Colonic mucosa (tissue), 4 donors: ENCODE measurements at regions not wholly inside any gene's neighbourhood (a gene's known extent, or its start where the extent isn't known, plus 50 kb on each side); places are given as distances from the start of the nearest gene placed in this dataset.

ENCODE experiments used
- DNase-seq: peaks from one replicate; pipeline ENCODE4 v3.0.0-alpha.2; 2020
- H3K27ac ChIP-seq: fragments of 200-600 bp; one replicate; pipeline ENCODE4 v1.8.0; 2021
- H3K27me3 ChIP-seq: fragments of 200-600 bp; one replicate; pipeline ENCODE4 v1.8.0; 2021
- H3K36me3 ChIP-seq: fragments of 200-600 bp; one replicate; pipeline ENCODE4 v1.8.0; 2021
- H3K4me1 ChIP-seq: fragments of 200-600 bp; one replicate; pipeline ENCODE4 v1.8.0; 2021; ENCODE audit warnings: mild to moderate bottlenecking
- H3K4me3 ChIP-seq: fragments of 200-600 bp; one replicate; pipeline ENCODE4 v1.8.0; 2021
- H3K9ac ChIP-seq, 2 donors: one replicate each; pipeline ENCODE4 v1.7.0; 2013; ENCODE audit warnings: control low read depth in 2 of 2, low read depth in 2 of 2, low read length in 2 of 2
- H3K9me3 ChIP-seq: fragments of 200-600 bp; one replicate; pipeline ENCODE4 v1.8.0; 2021
- CTCF ChIP-seq: fragments of 200-600 bp; IDR thresholded peaks from one replicate; pipeline ENCODE4 v1.8.0; 2022; ENCODE audit warnings: antibody characterized with exemption, mild to moderate bottlenecking
- intact Hi-C: fragments of 100-400 bp; cut with DNase I; formaldehyde crosslinking; loops from one replicate; pipeline ENCODE4 v1.14.1; 2022
- donor health status: healthy.
- donor health status: DM: no; HTN: no; CAD: no.
- donor health status: DM: no; HTN: no; CAD: no.

- no peak for TF ChIP-seq CTCF
- no peak for DNase-seq
- Histone ChIP-seq H3K9me3 (no peaks in the 10 kb centered on the region), H3K27me3 (no peaks in the 10 kb centered on the region), H3K27ac (no peak overlapping the region), H3K9ac (no peak overlapping the region), H3K4me1 (no peaks in the 10 kb centered on the region), H3K4me3 (no peak overlapping the region), H3K36me3 (no peaks in the 10 kb centered on the region)
- intact Hi-C loops, result no loop called here
Measured at GRCh38 chr1:106494646-106495045, 561.8 kb upstream of the PRMT6 start.

DNA sequence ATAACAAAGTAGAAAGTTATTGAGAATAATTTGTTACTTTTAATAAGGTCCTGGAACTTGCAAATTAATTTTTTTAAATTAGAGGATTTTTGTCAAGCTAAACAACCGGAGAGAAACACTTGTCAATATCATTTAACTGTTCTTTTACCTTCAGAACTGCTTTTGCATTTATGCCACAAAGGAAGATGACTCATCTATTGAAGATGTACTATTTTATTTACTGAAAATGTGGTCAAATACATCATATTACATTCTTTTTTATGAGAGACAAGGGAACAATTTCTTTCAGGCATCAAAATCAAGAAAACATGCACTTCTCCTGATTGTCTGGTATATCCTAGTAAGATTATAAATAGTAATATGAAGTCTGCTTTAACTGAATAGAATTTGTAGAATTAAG is 558.2 kb upstream of the PRMT6 start:
- intact Hi-C loops, result no loop called here

DNA sequence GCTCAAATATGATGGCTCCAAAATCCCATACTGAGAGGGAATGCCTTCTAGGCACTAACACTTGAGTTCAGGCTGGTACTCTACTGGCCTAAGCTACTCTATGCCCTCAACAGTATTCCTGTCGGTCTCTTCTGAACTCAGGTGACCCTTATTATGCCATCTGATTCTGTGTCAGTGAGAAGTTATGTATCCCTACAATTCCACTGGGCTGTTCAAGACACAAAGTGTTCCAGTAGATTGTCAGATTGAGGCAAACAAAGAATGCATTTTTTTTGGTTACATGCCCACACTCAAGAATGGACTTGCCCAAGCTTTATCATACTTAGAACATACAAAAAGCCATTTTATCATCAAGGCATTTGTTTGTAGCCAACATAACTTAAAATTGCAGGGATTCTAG is 553.8 kb upstream of the PRMT6 start:
- no peak for DNase-seq
- H3K27ac ChIP-seq, result no peak overlapping the region
- no peaks in the 10 kb centered on the region for H3K9me3 ChIP-seq
- H3K36me3 ChIP-seq, result no peaks in the 10 kb centered on the region
- H3K9ac ChIP-seq, result no peak overlapping the region
- no peaks in the 10 kb centered on the region for H3K4me1 ChIP-seq
- no peak for TF ChIP-seq CTCF
- H3K27me3 ChIP-seq, result no peaks in the 10 kb centered on the region
- H3K4me3 ChIP-seq, result no peak overlapping the region
- intact Hi-C loops, result no loop called here

More for the DNA sequence above, 558.2 kb upstream of the PRMT6 start:
- Histone ChIP-seq H3K9ac (no peak overlapping the region), H3K27ac (no peak overlapping the region), H3K36me3 (no peaks in the 10 kb centered on the region), H3K27me3 (no peaks in the 10 kb centered on the region), H3K4me1 (no peaks in the 10 kb centered on the region), H3K4me3 (no peak overlapping the region), H3K9me3 (no peaks in the 10 kb centered on the region)
- no peak for DNase-seq
- no peak for TF ChIP-seq CTCF

DNA sequence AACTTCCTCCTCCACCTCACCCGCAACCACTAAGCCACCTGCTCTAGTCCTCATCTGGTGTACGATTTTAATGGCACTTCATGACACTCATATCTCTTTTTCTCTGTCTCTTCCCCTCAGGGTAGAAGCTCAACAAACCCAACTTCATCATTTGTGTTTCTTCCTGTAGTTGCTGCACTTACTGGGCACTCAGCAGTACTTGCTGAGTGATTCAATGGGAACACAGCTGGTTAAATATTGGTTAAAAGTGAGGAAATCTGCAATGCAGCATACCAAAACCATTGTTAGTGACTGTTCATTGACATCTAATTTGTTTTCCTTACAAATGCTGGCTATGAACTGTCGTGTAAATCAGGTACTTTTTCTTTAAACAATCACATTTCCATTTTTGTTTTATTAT is 541.1 kb upstream of the PRMT6 start:
- Histone ChIP-seq H3K27me3 (no peaks in the 10 kb centered on the region), H3K36me3 (no peaks in the 10 kb centered on the region), H3K27ac (no peak overlapping the region), H3K9ac (no peak overlapping the region), H3K9me3 (no peaks in the 10 kb centered on the region), H3K4me1 (no peaks in the 10 kb centered on the region), H3K4me3 (no peak overlapping the region)
- intact Hi-C loops, result no loop called here
- no peak for TF ChIP-seq CTCF
- DNase-seq, result no peak

DNA sequence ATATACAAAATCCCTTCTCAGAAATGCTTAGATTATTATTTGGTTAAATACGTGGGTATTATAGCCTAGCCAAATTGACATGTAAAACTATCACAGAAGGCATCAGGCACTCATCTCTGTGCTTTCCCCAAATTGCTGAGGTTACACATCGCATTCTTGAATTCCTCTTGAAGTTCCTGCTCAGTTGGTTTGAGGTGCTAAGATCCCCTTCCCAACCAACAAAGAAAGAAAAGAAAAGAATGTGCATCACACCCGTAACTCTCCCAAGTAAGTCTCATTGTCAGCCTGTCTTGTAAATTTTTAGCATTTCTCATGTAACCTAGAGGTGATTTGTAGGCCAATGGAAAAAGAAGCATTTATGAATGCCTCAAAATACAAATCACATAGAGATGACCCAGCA is 539.2 kb upstream of the PRMT6 start:
- intact Hi-C loops, result no loop called here
- H3K4me3 ChIP-seq, result no peak overlapping the region
- TF ChIP-seq CTCF, result no peak
- no peaks in the 10 kb centered on the region for H3K4me1 ChIP-seq
- H3K9me3 ChIP-seq, result no peaks in the 10 kb centered on the region
- DNase-seq, result no peak
- no peaks in the 10 kb centered on the region for H3K36me3 ChIP-seq
- no peak overlapping the region for H3K27ac ChIP-seq
- H3K27me3 ChIP-seq, result no peaks in the 10 kb centered on the region
- H3K9ac ChIP-seq, result no peak overlapping the region

GRCh38 chr1:106523497-106523896 is 533.0 kb upstream of the PRMT6 start:
- DNase-seq, result no peak
- H3K27me3 ChIP-seq, result no peaks in the 10 kb centered on the region
- no peaks in the 10 kb centered on the region for H3K4me1 ChIP-seq
- intact Hi-C loops, result no loop called here
- H3K4me3 ChIP-seq, result no peak overlapping the region
- no peak overlapping the region for H3K27ac ChIP-seq
- H3K36me3 ChIP-seq, result no peaks in the 10 kb centered on the region
- H3K9me3 ChIP-seq, result no peaks in the 10 kb centered on the region
- no peak for TF ChIP-seq CTCF
- no peak overlapping the region for H3K9ac ChIP-seq
